BLaER1 treated with 17β-estradiol and CSF1 and Interleukin-3, amounts not matched to agents 10 nM and 100 nM (cell line): ENCODE measurements at regions not wholly inside any gene's neighbourhood (a gene's known extent, or its start where the extent isn't known, plus 50 kb on each side); places are given as distances from the start of the nearest gene placed in this dataset.
"Not testable (repeated sequence)": the region's sequence is repeated elsewhere in the genome, so short reads cannot be mapped to it uniquely, and the experiment has no call there.

Experiments used
- H3K27ac ChIP-seq, 11 experiments: shearing (Covaris generic); formaldehyde crosslinking; 2 replicates each; pipeline ENCODE4 v1.8.1; 2022
- H3K27me3 ChIP-seq, 11 experiments: shearing (Covaris generic); formaldehyde crosslinking; 2 replicates each; pipeline ENCODE4 v1.8.1; 2022
- H3K36me3 ChIP-seq, 11 experiments: shearing (Covaris generic); formaldehyde crosslinking; 2 replicates each; pipeline ENCODE4 v1.8.1; 2022
- H3K4me1 ChIP-seq, 10 experiments: shearing (Covaris generic); formaldehyde crosslinking; 2 replicates each; pipeline ENCODE4 v1.8.1; 2022
- H3K4me2 ChIP-seq, 11 experiments: shearing (Covaris generic); formaldehyde crosslinking; 2 replicates each; pipeline ENCODE4 v1.8.1; 2022
- H3K4me3 ChIP-seq, 10 experiments: shearing (Covaris generic); formaldehyde crosslinking; 2 replicates each; pipeline ENCODE4 v1.8.1; 2022
- H3K9ac ChIP-seq, 11 experiments: shearing (Covaris generic); formaldehyde crosslinking; 2 replicates each; pipeline ENCODE4 v1.8.1; 2022
- H3K9me3 ChIP-seq, 11 experiments: shearing (Covaris generic); formaldehyde crosslinking; replicated peaks in 1 of 11; 2 replicates each; pipeline ENCODE4 v1.8.1; 2022
- H4K20me1 ChIP-seq, 11 experiments: shearing (Covaris generic); formaldehyde crosslinking; 2 replicates each; pipeline ENCODE4 v1.8.1; 2022
- Cebpa-rat ChIP-seq, 11 experiments: shearing (Covaris generic); IDR thresholded peaks; 2 replicates each; pipeline ENCODE4 v1.8.1; 2022

DNA sequence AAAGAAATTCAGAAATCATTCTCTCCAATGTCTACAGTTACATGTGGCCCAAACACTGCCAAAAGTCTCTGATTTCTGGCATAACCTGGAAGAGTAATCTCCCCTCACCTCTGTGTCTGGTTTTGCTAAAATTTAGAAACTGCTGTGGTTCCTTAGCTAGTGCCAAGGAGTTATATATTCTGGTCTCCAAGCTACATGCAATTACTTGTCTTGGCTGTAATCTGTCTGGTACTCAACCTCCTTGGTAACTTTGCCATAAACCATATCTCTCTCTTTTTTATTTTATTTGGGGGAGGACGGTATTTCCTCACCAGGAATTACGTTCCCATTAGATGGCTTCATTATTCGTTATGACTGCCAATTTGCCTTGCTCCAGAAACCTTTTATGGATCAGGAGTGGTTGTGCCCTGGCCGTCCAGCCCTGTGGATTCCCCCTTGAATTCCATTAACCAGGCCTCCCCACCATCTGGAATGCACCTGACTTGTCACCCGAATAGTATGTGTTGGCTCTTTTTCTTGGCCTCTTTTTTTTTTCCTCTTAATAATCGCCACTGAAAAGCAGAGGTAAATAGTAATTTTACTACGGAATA lies 400.0 kb downstream of the CD83 start:
- Histone ChIP-seq H3K27me3 (no peaks in the 10 kb centered on the region), H3K9me3 (peaks cover 4 to 27% (median 19%) of the 10 kb centered on the region in 11 experiments; a peak in 15 of 22 replicates), H3K36me3 (no peaks in the 10 kb centered on the region), H3K4me3 (no peak overlapping the region), H3K4me1 (peaks cover 0 to 18% (median 14%) of the 10 kb centered on the region in 10 experiments; a peak in 12 of 20 replicates), H3K4me2 (no peak overlapping the region), H3K9ac (no peak overlapping the region), H3K27ac (no peak overlapping the region), H4K20me1 (no peaks in the 10 kb centered on the region)
- no peak for TF ChIP-seq Cebpa-rat (IDR thresholded peaks at IDR 0.05)

DNA sequence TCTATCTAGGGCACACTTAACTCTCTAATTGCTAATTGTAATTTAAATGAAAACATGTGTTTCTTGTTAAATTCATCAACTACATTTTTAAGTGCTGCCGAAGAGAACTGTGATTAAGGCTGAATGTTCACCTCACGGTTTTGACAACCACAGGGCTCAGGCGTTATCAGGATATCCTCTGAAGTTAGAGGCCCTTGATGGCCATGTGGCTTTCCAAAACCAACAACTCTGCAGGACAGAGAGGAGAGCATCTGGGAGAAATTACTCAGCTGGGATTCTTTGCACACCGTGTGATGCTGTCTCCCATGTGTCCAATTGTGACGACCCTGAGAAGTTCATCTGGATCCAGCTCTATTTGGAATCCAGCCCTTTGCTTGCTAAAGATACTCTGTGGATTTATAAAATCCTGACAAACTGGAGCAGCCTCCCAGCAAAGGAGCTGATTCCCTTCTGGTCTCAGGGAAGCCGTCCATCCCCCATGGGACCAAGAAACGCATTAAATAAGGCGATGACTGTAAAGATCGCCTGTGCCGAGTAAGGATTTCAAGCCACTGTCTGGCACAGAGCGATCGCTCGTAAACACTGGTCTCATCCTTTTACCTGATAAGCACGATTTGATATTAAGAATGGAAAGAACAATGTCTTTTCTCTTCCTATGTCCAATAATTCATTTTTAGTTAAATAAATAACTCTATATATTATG lies 401.1 kb downstream of the CD83 start:
- Histone ChIP-seq H3K9ac (no peak overlapping the region), H3K27ac (no peak overlapping the region), H4K20me1 (no peaks in the 10 kb centered on the region), H3K4me3 (no peak overlapping the region), H3K9me3 (peaks cover 4 to 25% (median 19%) of the 10 kb centered on the region in 11 experiments; a peak in 16 of 22 replicates), H3K4me1 (peaks cover 0 to 8% (median 6%) of the 10 kb centered on the region in 10 experiments; a peak in 12 of 20 replicates), H3K36me3 (no peaks in the 10 kb centered on the region), H3K27me3 (no peaks in the 10 kb centered on the region), H3K4me2 (no peak overlapping the region)
- no peak for TF ChIP-seq Cebpa-rat (IDR thresholded peaks at IDR 0.05)

- Histone ChIP-seq H3K4me1 (no peaks in the 10 kb centered on the region), H4K20me1 (no peaks in the 10 kb centered on the region), H3K4me2 (no peak overlapping the region), H3K9ac (no peak overlapping the region), H3K4me3 (no peak overlapping the region), H3K9me3 (peaks cover 4 to 25% (median 19%) of the 10 kb centered on the region in 11 experiments; a peak in 16 of 22 replicates), H3K27me3 (no peaks in the 10 kb centered on the region), H3K27ac (no peak overlapping the region), H3K36me3 (no peaks in the 10 kb centered on the region)
- no peak for TF ChIP-seq Cebpa-rat (IDR thresholded peaks at IDR 0.05)
Observed at GRCh38 chr6:14520029-14520428, 402.5 kb downstream of the CD83 start.

DNA sequence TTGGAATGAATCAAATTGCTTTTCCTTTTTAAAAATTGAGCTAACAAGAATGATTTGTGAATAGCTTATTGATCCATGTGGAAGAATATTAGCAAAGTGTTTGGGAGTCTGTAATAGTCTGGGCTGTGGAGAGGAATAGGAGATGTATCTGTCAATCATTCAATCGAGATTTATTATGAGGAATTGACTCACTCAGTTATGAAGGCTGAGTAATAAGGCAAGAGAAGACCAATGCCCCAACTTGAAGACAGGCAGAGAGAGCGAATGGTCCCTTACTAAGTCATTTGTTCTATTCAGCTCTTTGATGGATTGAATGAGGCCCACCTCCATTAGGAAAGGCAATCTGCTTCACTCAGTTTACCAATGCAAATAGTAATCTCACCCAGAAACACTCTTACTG lies 403.0 kb downstream of the CD83 start:
- no peak overlapping the region for H3K4me3 ChIP-seq
- H3K27me3 ChIP-seq, result no peaks in the 10 kb centered on the region
- no peaks in the 10 kb centered on the region for H4K20me1 ChIP-seq
- no peak overlapping the region for H3K9ac ChIP-seq
- TF ChIP-seq Cebpa-rat (IDR thresholded peaks at IDR 0.05), result no peak
- H3K9me3 ChIP-seq, result peaks cover 4 to 25% (median 19%) of the 10 kb centered on the region in 11 experiments; a peak in 17 of 22 replicates
- H3K4me1 ChIP-seq, result no peaks in the 10 kb centered on the region
- H3K36me3 ChIP-seq, result no peaks in the 10 kb centered on the region
- no peak overlapping the region for H3K27ac ChIP-seq
- no peak overlapping the region for H3K4me2 ChIP-seq

- H3K4me1 ChIP-seq, result no peaks in the 10 kb centered on the region
- H3K27me3 ChIP-seq, result no peaks in the 10 kb centered on the region
- H3K4me2 ChIP-seq, result no peak overlapping the region
- no peak overlapping the region for H3K9ac ChIP-seq
- H3K36me3 ChIP-seq, result no peaks in the 10 kb centered on the region
- TF ChIP-seq Cebpa-rat (IDR thresholded peaks at IDR 0.05), result no peak
- H4K20me1 ChIP-seq, result no peaks in the 10 kb centered on the region
- no peak overlapping the region for H3K4me3 ChIP-seq
- peaks cover 7 to 25% (median 20%) of the 10 kb centered on the region in 11 experiments; a peak in 17 of 22 replicates for H3K9me3 ChIP-seq
- H3K27ac ChIP-seq, result no peak overlapping the region
Observed at GRCh38 chr6:14521141-14521540, 403.6 kb downstream of the CD83 start.

DNA sequence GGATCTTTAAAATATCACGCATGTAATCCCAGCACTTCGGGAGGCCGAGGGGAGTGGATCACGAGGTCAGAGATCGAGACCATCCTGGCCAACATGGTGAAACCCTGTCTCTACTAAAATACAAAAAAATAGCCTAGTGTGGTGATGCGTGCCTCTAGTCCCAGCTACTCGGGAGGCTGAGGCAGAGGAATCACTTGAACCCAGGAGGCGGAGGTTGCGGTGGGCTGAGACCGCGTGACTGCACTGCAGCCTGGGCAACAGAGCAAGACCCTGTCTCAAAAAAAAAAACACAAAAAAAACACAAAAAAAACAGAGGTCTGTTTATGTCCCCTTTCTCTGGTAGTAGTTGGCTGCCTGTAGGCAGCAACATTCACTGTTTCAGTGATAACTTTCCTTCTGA lies 404.3 kb downstream of the CD83 start:
- not testable (repeated sequence) for H3K9ac ChIP-seq, H3K4me3 ChIP-seq, H4K20me1 ChIP-seq, H3K4me2 ChIP-seq, H3K27me3 ChIP-seq, H3K36me3 ChIP-seq, H3K4me1 ChIP-seq, H3K27ac ChIP-seq
- H3K9me3 ChIP-seq, result peaks cover 7 to 32% (median 27%) of the 10 kb centered on the region in 11 experiments; a peak in 20 of 22 replicates

GRCh38 chr6:14524319-14524718 lies 406.7 kb downstream of the CD83 start:
- Histone ChIP-seq H3K27me3 (no peaks in the 10 kb centered on the region), H3K9ac (no peak overlapping the region), H3K4me1 (no peaks in the 10 kb centered on the region), H3K4me2 (no peak overlapping the region), H3K36me3 (no peaks in the 10 kb centered on the region), H3K9me3 (peaks cover 20 to 46% (median 40%) of the 10 kb centered on the region in 11 experiments), H3K27ac (no peak overlapping the region), H3K4me3 (no peak overlapping the region), H4K20me1 (no peaks in the 10 kb centered on the region)
- TF ChIP-seq Cebpa-rat (IDR thresholded peaks at IDR 0.05), result no peak

DNA sequence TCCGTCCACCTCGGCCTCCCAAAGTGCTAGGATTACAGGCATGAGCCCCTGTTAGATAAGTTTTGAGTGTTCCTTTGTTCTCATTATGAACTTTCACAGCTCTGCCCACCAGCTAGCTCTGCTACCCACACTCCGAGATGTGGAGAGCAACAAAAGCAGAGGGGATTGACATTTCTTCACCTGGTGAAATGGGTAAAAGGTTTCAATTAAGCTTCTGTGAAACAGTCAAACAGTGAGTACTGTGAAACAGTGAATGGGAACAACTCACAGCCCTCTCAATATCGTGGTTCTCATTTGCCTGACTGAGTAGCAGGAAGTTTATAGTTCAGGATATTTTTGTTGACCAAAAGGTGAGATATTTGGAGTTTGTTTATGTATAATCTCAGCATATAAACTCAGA lies 412.8 kb downstream of the CD83 start:
- no peaks in the 10 kb centered on the region for H3K27me3 ChIP-seq
- H3K36me3 ChIP-seq, result no peaks in the 10 kb centered on the region
- no peak for TF ChIP-seq Cebpa-rat (IDR thresholded peaks at IDR 0.05)
- H4K20me1 ChIP-seq, result no peaks in the 10 kb centered on the region
- peaks cover 12 to 30% (median 20%) of the 10 kb centered on the region in 11 experiments; a peak in 21 of 22 replicates for H3K9me3 ChIP-seq
- no peak overlapping the region for H3K4me2 ChIP-seq
- no peaks in the 10 kb centered on the region for H3K4me1 ChIP-seq
- H3K27ac ChIP-seq, result no peak overlapping the region
- no peak overlapping the region for H3K9ac ChIP-seq
- no peak overlapping the region for H3K4me3 ChIP-seq

DNA sequence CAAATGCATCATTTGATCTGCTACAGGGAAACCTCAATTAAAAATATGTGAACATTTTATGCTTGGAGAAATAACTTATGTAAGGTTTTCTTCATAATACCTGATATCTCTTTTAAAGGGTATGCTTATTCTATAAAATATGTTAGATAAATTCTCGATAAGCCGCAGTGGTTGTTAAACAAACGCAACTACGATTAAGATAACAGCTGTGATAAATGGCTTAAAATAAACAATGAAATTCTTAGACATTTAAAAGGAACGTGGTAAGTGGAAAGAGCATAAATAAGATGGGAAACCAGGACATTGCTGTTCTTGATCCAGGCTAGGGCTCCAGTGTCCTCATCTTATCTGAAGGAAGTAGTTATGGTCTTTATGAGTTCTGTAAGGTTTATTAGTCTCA lies 415.9 kb downstream of the CD83 start:
- Histone ChIP-seq H4K20me1 (no peaks in the 10 kb centered on the region), H3K27ac (no peak overlapping the region), H3K4me1 (no peaks in the 10 kb centered on the region), H3K4me3 (no peak overlapping the region), H3K4me2 (no peak overlapping the region), H3K9ac (no peak overlapping the region), H3K27me3 (no peaks in the 10 kb centered on the region), H3K36me3 (no peaks in the 10 kb centered on the region), H3K9me3 (peaks cover 0 to 24% (median 0%) of the 10 kb centered on the region in 11 experiments; a peak in 8 of 22 replicates)
- no peak for TF ChIP-seq Cebpa-rat (IDR thresholded peaks at IDR 0.05)

- H3K9ac ChIP-seq, result no peak overlapping the region
- H3K36me3 ChIP-seq, result no peaks in the 10 kb centered on the region
- H4K20me1 ChIP-seq, result no peaks in the 10 kb centered on the region
- no peak for TF ChIP-seq Cebpa-rat (IDR thresholded peaks at IDR 0.05)
- no peak overlapping the region for H3K4me2 ChIP-seq
- peaks cover 0 to 9% (median 3%) of the 10 kb centered on the region in 10 experiments; a peak in 10 of 20 replicates for H3K4me1 ChIP-seq
- H3K27ac ChIP-seq, result no peak overlapping the region
- H3K27me3 ChIP-seq, result no peaks in the 10 kb centered on the region
- H3K4me3 ChIP-seq, result no peak overlapping the region
- peaks cover 0 to 24% (median 0%) of the 10 kb centered on the region in 11 experiments; a peak in 7 of 22 replicates for H3K9me3 ChIP-seq
Observed at GRCh38 chr6:14537030-14537429, 419.5 kb downstream of the CD83 start.
